ENCODE measurements at regions not wholly inside any gene's neighbourhood (a gene's known extent, or its start where the extent isn't known, plus 50 kb on each side); places are given as distances from the start of the nearest gene placed in this dataset.
"Not testable (repeated sequence)": the region's sequence is repeated elsewhere in the genome, so short reads cannot be mapped to it uniquely, and the experiment has no call there.

- no peak for DNase-seq (ENCODE audit: low read depth in 1 of 2, low spot score in 1 of 2)
- in situ Hi-C loops (cut with HindIII; ENCODE audit: low pct_unique_long_range_greater_than_20kb, low sequenced_read_pairs): no loop called here
Observed at GRCh38 chr21:20169812-20170576, 828.2 kb upstream of the NCAM2 start.

GRCh38 chr21:20186186-20186585 lies 812.0 kb upstream of the NCAM2 start:
- in situ Hi-C loops (cut with HindIII; ENCODE audit: low pct_unique_long_range_greater_than_20kb, low sequenced_read_pairs): no loop called here
- no peak for DNase-seq (ENCODE audit: low read depth in 1 of 2, low spot score in 1 of 2)
- no peak for TF ChIP-seq JUND (IDR thresholded peaks at IDR 0.05; ENCODE audit: low read depth)

More at GRCh38 chr21:20169812-20170576, 828.2 kb upstream of the NCAM2 start:
- TF ChIP-seq JUND (IDR thresholded peaks at IDR 0.05; ENCODE audit: low read depth): no peak

GRCh38 chr21:20187028-20187427 lies 811.2 kb upstream of the NCAM2 start:
- no peak for TF ChIP-seq JUND (IDR thresholded peaks at IDR 0.05; ENCODE audit: low read depth)
- DNase-seq (ENCODE audit: low read depth in 1 of 2, low spot score in 1 of 2): no peak
- in situ Hi-C loops (cut with HindIII; ENCODE audit: low pct_unique_long_range_greater_than_20kb, low sequenced_read_pairs): no loop called here

- in situ Hi-C loops (cut with HindIII; ENCODE audit: low pct_unique_long_range_greater_than_20kb, low sequenced_read_pairs); DNase-seq (ENCODE audit: low read depth in 1 of 2, low spot score in 1 of 2): not testable (repeated sequence)
Observed at GRCh38 chr21:20201323-20201722, 796.9 kb upstream of the NCAM2 start.

GRCh38 chr21:20207335-20207734 lies 790.9 kb upstream of the NCAM2 start:
- no peak for TF ChIP-seq JUND (IDR thresholded peaks at IDR 0.05; ENCODE audit: low read depth)
- no peak for DNase-seq (ENCODE audit: low read depth in 1 of 2, low spot score in 1 of 2)
- in situ Hi-C loops (cut with HindIII; ENCODE audit: low pct_unique_long_range_greater_than_20kb, low sequenced_read_pairs): no loop called here

- in situ Hi-C loops (cut with HindIII; ENCODE audit: low pct_unique_long_range_greater_than_20kb, low sequenced_read_pairs): no loop called here
- DNase-seq (ENCODE audit: low read depth in 1 of 2, low spot score in 1 of 2): no peak
Observed at GRCh38 chr21:20215959-20216358, 782.2 kb upstream of the NCAM2 start.

GRCh38 chr21:20220586-20220985 lies 777.6 kb upstream of the NCAM2 start:
- in situ Hi-C loops (cut with HindIII; ENCODE audit: low pct_unique_long_range_greater_than_20kb, low sequenced_read_pairs): no loop called here
- DNase-seq (ENCODE audit: low read depth in 1 of 2, low spot score in 1 of 2): no peak
- TF ChIP-seq JUND (IDR thresholded peaks at IDR 0.05; ENCODE audit: low read depth): no peak

More at GRCh38 chr21:20215959-20216358, 782.2 kb upstream of the NCAM2 start:
- TF ChIP-seq JUND (IDR thresholded peaks at IDR 0.05; ENCODE audit: low read depth): no peak

GRCh38 chr21:20221981-20222380 lies 776.2 kb upstream of the NCAM2 start:
- in situ Hi-C loops (cut with HindIII; ENCODE audit: low pct_unique_long_range_greater_than_20kb, low sequenced_read_pairs); DNase-seq (ENCODE audit: low read depth in 1 of 2, low spot score in 1 of 2): not testable (repeated sequence)

- DNase-seq (ENCODE audit: low read depth in 1 of 2, low spot score in 1 of 2); in situ Hi-C loops (cut with HindIII; ENCODE audit: low pct_unique_long_range_greater_than_20kb, low sequenced_read_pairs): not testable (repeated sequence)
Observed at GRCh38 chr21:20236649-20237048, 761.6 kb upstream of the NCAM2 start.

- no peak for TF ChIP-seq JUND (IDR thresholded peaks at IDR 0.05; ENCODE audit: low read depth)
- in situ Hi-C loops (cut with HindIII; ENCODE audit: low pct_unique_long_range_greater_than_20kb, low sequenced_read_pairs): no loop called here
Observed at GRCh38 chr21:20249401-20249800, 748.8 kb upstream of the NCAM2 start.

GRCh38 chr21:20250337-20250736 lies 747.9 kb upstream of the NCAM2 start:
- in situ Hi-C loops (cut with HindIII; ENCODE audit: low pct_unique_long_range_greater_than_20kb, low sequenced_read_pairs): no loop called here
- no peak for DNase-seq (ENCODE audit: low read depth in 1 of 2, low spot score in 1 of 2)
- TF ChIP-seq JUND (IDR thresholded peaks at IDR 0.05; ENCODE audit: low read depth): no peak

More at GRCh38 chr21:20249401-20249800, 748.8 kb upstream of the NCAM2 start:
- DNase-seq (ENCODE audit: low read depth in 1 of 2, low spot score in 1 of 2): no peak

GRCh38 chr21:20253261-20253660 lies 744.9 kb upstream of the NCAM2 start:
- no peak for DNase-seq (ENCODE audit: low read depth in 1 of 2, low spot score in 1 of 2)
- in situ Hi-C loops (cut with HindIII; ENCODE audit: low pct_unique_long_range_greater_than_20kb, low sequenced_read_pairs): no loop called here
- no peak for TF ChIP-seq JUND (IDR thresholded peaks at IDR 0.05; ENCODE audit: low read depth)

GRCh38 chr21:20254964-20255363 lies 743.2 kb upstream of the NCAM2 start:
- no peak for DNase-seq (ENCODE audit: low read depth in 1 of 2, low spot score in 1 of 2)
- TF ChIP-seq JUND (IDR thresholded peaks at IDR 0.05; ENCODE audit: low read depth): no peak
- in situ Hi-C loops (cut with HindIII; ENCODE audit: low pct_unique_long_range_greater_than_20kb, low sequenced_read_pairs): no loop called here
